Cardiac muscle cell (in vitro differentiated cells and primary cell): ENCODE measurements at regions not wholly inside any gene's neighbourhood (a gene's known extent, or its start where the extent isn't known, plus 50 kb on each side); places are given as distances from the start of the nearest gene placed in this dataset.

ENCODE experiments used
- DNase-seq, 2 donors: peaks; one replicate each; pipeline versions ENCODE4 v3.0.0 to v3.0.0-alpha.2; 2010 to 2017; ENCODE audit warnings: low read depth in 1 of 2, low spot score in 1 of 2
- H3K27ac ChIP-seq: fragments of 200-600 bp; sonication (generic); 2 replicates; pipeline ENCODE4 v1.5.1; 2016
- H3K27me3 ChIP-seq: fragments of 200-600 bp; sonication (generic); 2 replicates; pipeline ENCODE4 v1.6.0; 2016; ENCODE audit warnings: control low read depth
- H3K36me3 ChIP-seq: fragments of 200-600 bp; sonication (generic); 2 replicates; pipeline ENCODE4 v1.5.1; 2016; ENCODE audit warnings: control low read depth
- H3K4me1 ChIP-seq: fragments of 200-600 bp; sonication (generic); 2 replicates; pipeline ENCODE4 v1.8.1; 2017; ENCODE audit warnings: low read depth, mild to moderate bottlenecking, mixed run types
- H3K4me3 ChIP-seq: fragments of 200-600 bp; sonication (generic); 2 replicates; pipeline ENCODE4 v1.5.1; 2016; ENCODE audit warnings: mild to moderate bottlenecking
- H3K9me3 ChIP-seq: fragments of 200-600 bp; sonication (generic); 2 replicates; pipeline ENCODE4 v1.5.1; 2017; ENCODE audit warnings: low read depth, mild to moderate bottlenecking, control low read depth
- CTCF ChIP-seq: IDR thresholded peaks from 2 replicates; pipeline ENCODE4 v1.5.1; 2012; ENCODE audit warnings: low read depth, mild to moderate bottlenecking, low read length

GRCh38 chr6:95780037-95780436 lies 202.7 kb downstream of the MANEA start:
- H3K4me3 ChIP-seq: no peak overlapping the region
- TF ChIP-seq CTCF: no peak
- H3K27ac ChIP-seq: no peak overlapping the region
- H3K36me3 ChIP-seq: no peaks in the 10 kb centered on the region
- no peak for DNase-seq
- H3K9me3 ChIP-seq: no peaks in the 10 kb centered on the region
- H3K4me1 ChIP-seq: no peaks in the 10 kb centered on the region
- H3K27me3 ChIP-seq: no peaks in the 10 kb centered on the region

- no peak overlapping the region for H3K4me3 ChIP-seq
- no peak overlapping the region for H3K27ac ChIP-seq
- no peak for TF ChIP-seq CTCF
- no peaks in the 10 kb centered on the region for H3K9me3 ChIP-seq
- H3K27me3 ChIP-seq: no peaks in the 10 kb centered on the region
- no peaks in the 10 kb centered on the region for H3K4me1 ChIP-seq
- no peaks in the 10 kb centered on the region for H3K36me3 ChIP-seq
- no peak for DNase-seq
Measured at GRCh38 chr6:95784019-95784418, 206.7 kb downstream of the MANEA start.

- no peak for DNase-seq
- no peaks in the 10 kb centered on the region for H3K4me1 ChIP-seq
- no peaks in the 10 kb centered on the region for H3K9me3 ChIP-seq
- no peak overlapping the region for H3K27ac ChIP-seq
- no peak overlapping the region for H3K4me3 ChIP-seq
- H3K27me3 ChIP-seq: no peaks in the 10 kb centered on the region
- no peak for TF ChIP-seq CTCF
- no peaks in the 10 kb centered on the region for H3K36me3 ChIP-seq
Measured at GRCh38 chr6:95784869-95785268, 207.5 kb downstream of the MANEA start.

GRCh38 chr6:95785785-95786184 lies 208.4 kb downstream of the MANEA start:
- no peak for TF ChIP-seq CTCF
- H3K4me3 ChIP-seq: no peak overlapping the region
- H3K27me3 ChIP-seq: no peaks in the 10 kb centered on the region
- no peaks in the 10 kb centered on the region for H3K4me1 ChIP-seq
- H3K9me3 ChIP-seq: no peaks in the 10 kb centered on the region
- H3K27ac ChIP-seq: no peak overlapping the region
- no peak for DNase-seq
- no peaks in the 10 kb centered on the region for H3K36me3 ChIP-seq

GRCh38 chr6:95786802-95787201 lies 209.5 kb downstream of the MANEA start:
- Histone ChIP-seq H3K9me3 (no peaks in the 10 kb centered on the region), H3K27me3 (no peaks in the 10 kb centered on the region), H3K4me1 (no peaks in the 10 kb centered on the region), H3K4me3 (no peak overlapping the region), H3K27ac (no peak overlapping the region), H3K36me3 (no peaks in the 10 kb centered on the region)
- no peak for TF ChIP-seq CTCF
- no peak for DNase-seq

- TF ChIP-seq CTCF: no peak
- Histone ChIP-seq H3K27ac (no peak overlapping the region), H3K27me3 (no peaks in the 10 kb centered on the region), H3K9me3 (no peaks in the 10 kb centered on the region), H3K36me3 (no peaks in the 10 kb centered on the region), H3K4me1 (no peaks in the 10 kb centered on the region), H3K4me3 (no peak overlapping the region)
- DNase-seq: no peak
Measured at GRCh38 chr6:95790787-95791186, 213.5 kb downstream of the MANEA start.
